ENCODE measurements at regions not wholly inside any gene's neighbourhood (a gene's known extent, or its start where the extent isn't known, plus 50 kb on each side); places are given as distances from the start of the nearest gene placed in this dataset.
A peak's percentile ranks its signal among the peaks of the same experiment; 100 is the strongest.

- peaks cover 4% of the 10 kb centered on the region for H3K9me3 Mint-ChIP-seq (ENCODE audit: unreplicated experiment)
- no peaks in the 10 kb centered on the region for H3K27me3 Mint-ChIP-seq (ENCODE audit: low read depth, unreplicated experiment)
- FAIRE-seq, result no peak
- Histone ChIP-seq H3K9ac (ENCODE audit: low read length) (no peak overlapping the region), H3K27ac (ENCODE audit: low read depth, low read length) (no peak overlapping the region), H2AFZ (ENCODE audit: low read depth, low read length) (no peak overlapping the region), H3K4me3 (ENCODE audit: insufficient read depth, low read depth, low read length) (no peak overlapping the region), H3K79me2 (ENCODE audit: insufficient read depth, low read length) (no peaks in the 10 kb centered on the region), H3K4me2 (ENCODE audit: low read length) (no peak overlapping the region), H4K20me1 (ENCODE audit: insufficient read depth, low read length) (no peaks in the 10 kb centered on the region), H3K27me3 (ENCODE audit: insufficient read depth, low read length) (no peaks in the 10 kb centered on the region), H3K36me3 (ENCODE audit: insufficient read depth, low read length) (no peaks in the 10 kb centered on the region), H3K4me1 (ENCODE audit: insufficient read depth, low read length) (no peaks in the 10 kb centered on the region), H3K9me3 (ENCODE audit: insufficient read depth, low read depth, low read length) (no peaks in the 10 kb centered on the region)
- peak; percentile 29 for DNase-seq (ENCODE audit: low read depth)
- H3K4me3 Mint-ChIP-seq (ENCODE audit: unreplicated experiment), result no peak overlapping the region
- H3K27ac Mint-ChIP-seq (ENCODE audit: unreplicated experiment), result no peak overlapping the region
- H3K36me3 Mint-ChIP-seq (ENCODE audit: low read depth, unreplicated experiment), result no peaks in the 10 kb centered on the region
- H3K4me1 Mint-ChIP-seq (ENCODE audit: low read depth, unreplicated experiment), result no peaks in the 10 kb centered on the region
- TF ChIP-seq CTCF (IDR thresholded peaks at IDR 0.05; ENCODE audit: insufficient read depth, low read depth, low read length) (no peak), EZH2 (IDR thresholded peaks at IDR 0.05; ENCODE audit: insufficient read depth, low read length) (no peak)
Observed at GRCh38 chr3:168459226-168459784, 363.6 kb upstream of the GOLIM4 start.

GRCh38 chr3:168457954-168458539 lies 362.3 kb upstream of the GOLIM4 start:
- TF ChIP-seq CTCF (IDR thresholded peaks at IDR 0.05; ENCODE audit: insufficient read depth, low read depth, low read length), result no peak
- no peak for FAIRE-seq
- Mint-ChIP-seq H3K9me3 (ENCODE audit: unreplicated experiment) (peaks cover 4% of the 10 kb centered on the region), H3K27ac (ENCODE audit: unreplicated experiment) (no peak overlapping the region), H3K4me3 (ENCODE audit: unreplicated experiment) (no peak overlapping the region), H3K36me3 (ENCODE audit: low read depth, unreplicated experiment) (no peaks in the 10 kb centered on the region), H3K27me3 (ENCODE audit: low read depth, unreplicated experiment) (no peaks in the 10 kb centered on the region), H3K4me1 (ENCODE audit: low read depth, unreplicated experiment) (no peaks in the 10 kb centered on the region)
- no peak overlapping the region for H3K27ac ChIP-seq (ENCODE audit: low read depth, low read length)
- H4K20me1 ChIP-seq (ENCODE audit: insufficient read depth, low read length), result no peaks in the 10 kb centered on the region
- H3K4me3 ChIP-seq (ENCODE audit: insufficient read depth, low read depth, low read length), result no peak overlapping the region
- H3K9me3 ChIP-seq (ENCODE audit: insufficient read depth, low read depth, low read length), result no peaks in the 10 kb centered on the region
- H3K9ac ChIP-seq (ENCODE audit: low read length), result no peak overlapping the region
- no peaks in the 10 kb centered on the region for H3K4me1 ChIP-seq (ENCODE audit: insufficient read depth, low read length)
- no peaks in the 10 kb centered on the region for H3K27me3 ChIP-seq (ENCODE audit: insufficient read depth, low read length)
- no peaks in the 10 kb centered on the region for H3K36me3 ChIP-seq (ENCODE audit: insufficient read depth, low read length)
- no peak overlapping the region for H2AFZ ChIP-seq (ENCODE audit: low read depth, low read length)
- no peak overlapping the region for H3K4me2 ChIP-seq (ENCODE audit: low read length)
- DNase-seq (ENCODE audit: low read depth), result no peak
- no peaks in the 10 kb centered on the region for H3K79me2 ChIP-seq (ENCODE audit: insufficient read depth, low read length)

- Histone ChIP-seq H3K4me3 (ENCODE audit: insufficient read depth, low read depth, low read length) (no peak overlapping the region), H3K4me2 (ENCODE audit: low read length) (no peak overlapping the region), H2AFZ (ENCODE audit: low read depth, low read length) (no peak overlapping the region), H4K20me1 (ENCODE audit: insufficient read depth, low read length) (no peaks in the 10 kb centered on the region), H3K27me3 (ENCODE audit: insufficient read depth, low read length) (no peaks in the 10 kb centered on the region), H3K36me3 (ENCODE audit: insufficient read depth, low read length) (no peaks in the 10 kb centered on the region), H3K4me1 (ENCODE audit: insufficient read depth, low read length) (no peaks in the 10 kb centered on the region), H3K79me2 (ENCODE audit: insufficient read depth, low read length) (no peaks in the 10 kb centered on the region), H3K9ac (ENCODE audit: low read length) (no peak overlapping the region), H3K9me3 (ENCODE audit: insufficient read depth, low read depth, low read length) (no peaks in the 10 kb centered on the region), H3K27ac (ENCODE audit: low read depth, low read length) (no peak overlapping the region)
- H3K4me1 Mint-ChIP-seq (ENCODE audit: low read depth, unreplicated experiment), result no peaks in the 10 kb centered on the region
- no peaks in the 10 kb centered on the region for H3K27me3 Mint-ChIP-seq (ENCODE audit: low read depth, unreplicated experiment)
- no peaks in the 10 kb centered on the region for H3K36me3 Mint-ChIP-seq (ENCODE audit: low read depth, unreplicated experiment)
- H3K9me3 Mint-ChIP-seq (ENCODE audit: unreplicated experiment), result no peaks in the 10 kb centered on the region
- no peak overlapping the region for H3K4me3 Mint-ChIP-seq (ENCODE audit: unreplicated experiment)
- FAIRE-seq (no peak), DNase-seq (ENCODE audit: low read depth) (no peak)
- TF ChIP-seq EZH2 (IDR thresholded peaks at IDR 0.05; ENCODE audit: insufficient read depth, low read length), result no peak
- TF ChIP-seq CTCF (IDR thresholded peaks at IDR 0.05; ENCODE audit: insufficient read depth, low read depth, low read length), result no peak
- no peak overlapping the region for H3K27ac Mint-ChIP-seq (ENCODE audit: unreplicated experiment)
Observed at GRCh38 chr3:168455814-168456213, 360.1 kb upstream of the GOLIM4 start.
